Naive B cell (primary cell): ENCODE measurements at regions not wholly inside any gene's neighbourhood (a gene's known extent, or its start where the extent isn't known, plus 50 kb on each side); places are given as distances from the start of the nearest gene placed in this dataset.
A peak's percentile ranks its signal among the peaks of the same experiment; 100 is the strongest.

Experiments
- ATAC-seq, 2 donors: fragments of 150-1000 bp; cut with Tn5 transposase; 2 replicates each; pipeline ENCODE4 v1.10.0; 2021; ENCODE audit warnings: low read depth in 2 of 2, mild to moderate bottlenecking in 2 of 2, moderate library complexity in 2 of 2
- DNase-seq: peaks from one replicate; pipeline ENCODE4 v3.0.0; 2022
- H3K27ac Mint-ChIP-seq, 6 donors: one replicate each; pipeline ENCODE4 v1.8.0; 2020 to 2022; ENCODE audit warnings: mild to moderate bottlenecking in 6 of 6, mixed read lengths in 6 of 6, moderate library complexity in 5 of 6, inconsistent platforms in 2 of 6
- H3K27me3 Mint-ChIP-seq, 3 donors: one replicate each; pipeline ENCODE4 v1.8.0; 2021 to 2022; ENCODE audit warnings: mixed read lengths in 3 of 3, mild to moderate bottlenecking in 1 of 3
- H3K36me3 Mint-ChIP-seq, 2 donors: one replicate each; pipeline ENCODE4 v1.8.0; 2020 to 2022; ENCODE audit warnings: mixed read lengths in 2 of 2, inconsistent platforms in 1 of 2, mild to moderate bottlenecking in 1 of 2
- H3K4me1 Mint-ChIP-seq, 3 donors: one replicate each; pipeline ENCODE4 v1.8.0; 2020 to 2022; ENCODE audit warnings: mixed read lengths in 3 of 3, inconsistent platforms in 1 of 3, mild to moderate bottlenecking in 1 of 3, moderate library complexity in 1 of 3
- H3K4me3 Mint-ChIP-seq, 8 donors: one replicate each; pipeline ENCODE4 v1.8.0; 2020 to 2022; ENCODE audit warnings: mild to moderate bottlenecking in 8 of 8, mixed read lengths in 8 of 8, moderate library complexity in 8 of 8, inconsistent platforms in 2 of 8
- H3K9me3 Mint-ChIP-seq, 7 donors: one replicate each; pipeline ENCODE4 v1.8.0; 2020 to 2022; ENCODE audit warnings: mixed read lengths in 7 of 7, mild to moderate bottlenecking in 5 of 7, inconsistent platforms in 2 of 7, moderate library complexity in 1 of 7

DNA sequence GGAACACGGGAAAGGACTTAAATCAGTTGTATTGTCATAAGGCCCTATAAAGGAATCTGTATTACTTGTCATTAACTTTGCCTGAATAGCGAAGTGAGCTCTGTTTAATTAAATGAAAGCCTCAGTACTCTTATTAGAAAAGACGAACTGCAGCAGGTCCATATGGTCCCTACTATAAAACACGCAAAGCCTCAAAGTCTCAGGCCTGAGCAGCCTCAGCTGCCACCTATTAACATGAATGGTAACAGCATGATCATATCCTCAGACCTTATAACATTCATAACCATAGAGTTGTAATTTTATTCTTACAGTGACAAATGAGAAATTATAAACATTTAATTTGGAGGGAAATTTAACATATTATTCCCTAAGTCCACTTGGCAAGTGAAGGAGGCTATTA lies 1113.7 kb upstream of the WWC1 start:
- Mint-ChIP-seq H3K4me3 (no peak overlapping the region), H3K4me1 (no peaks in the 10 kb centered on the region), H3K27me3 (no peaks in the 10 kb centered on the region), H3K36me3 (no peaks in the 10 kb centered on the region), H3K9me3 (peaks cover 0 to 9% (median 6%) of the 10 kb centered on the region in 7 donors), H3K27ac (no peak overlapping the region)
- no peak for ATAC-seq
- no peak for DNase-seq

DNA sequence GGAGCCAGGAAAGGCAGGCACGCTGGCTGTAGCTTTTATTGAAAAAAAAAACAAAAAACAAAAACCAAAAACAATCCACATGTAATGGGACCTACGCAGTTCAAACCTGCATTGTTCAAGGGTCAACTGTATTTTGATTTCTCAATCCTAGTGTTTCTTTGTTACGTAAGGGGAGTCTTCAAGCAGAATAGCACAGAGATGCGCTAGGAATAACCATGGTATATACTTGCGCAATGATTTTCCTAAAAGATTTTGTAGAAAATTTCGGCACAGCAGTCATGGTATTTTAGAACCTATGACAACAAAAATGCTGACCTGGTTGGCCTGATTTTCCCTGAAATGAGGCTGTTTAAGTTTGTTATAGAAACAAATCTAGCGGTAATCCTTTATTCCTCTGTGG lies 1110.5 kb upstream of the WWC1 start:
- H3K27ac Mint-ChIP-seq = peak overlapping the region in 1 of 6 donors; percentile 63
- no peak for ATAC-seq
- H3K4me3 Mint-ChIP-seq = no peak overlapping the region
- DNase-seq = no peak
- H3K4me1 Mint-ChIP-seq = no peaks in the 10 kb centered on the region
- H3K27me3 Mint-ChIP-seq = no peaks in the 10 kb centered on the region
- peaks cover 0 to 7% (median 2%) of the 10 kb centered on the region in 7 donors for H3K9me3 Mint-ChIP-seq
- no peaks in the 10 kb centered on the region for H3K36me3 Mint-ChIP-seq

- no peak overlapping the region for H3K4me3 Mint-ChIP-seq
- H3K27me3 Mint-ChIP-seq = no peaks in the 10 kb centered on the region
- H3K27ac Mint-ChIP-seq = no peak overlapping the region
- no peaks in the 10 kb centered on the region for H3K4me1 Mint-ChIP-seq
- H3K36me3 Mint-ChIP-seq = no peaks in the 10 kb centered on the region
- DNase-seq = no peak
- ATAC-seq = no peak
- H3K9me3 Mint-ChIP-seq = peaks cover 0 to 17% (median 8%) of the 10 kb centered on the region in 7 donors
These were observed 1085.6 kb upstream of the WWC1 start for GRCh38 chr5:167205881-167206280.

GRCh38 chr5:167207081-167207480 lies 1084.4 kb upstream of the WWC1 start:
- Mint-ChIP-seq H3K4me3 (no peak overlapping the region), H3K4me1 (no peaks in the 10 kb centered on the region), H3K36me3 (no peaks in the 10 kb centered on the region), H3K27me3 (no peaks in the 10 kb centered on the region), H3K27ac (no peak overlapping the region), H3K9me3 (peaks cover 0 to 15% (median 8%) of the 10 kb centered on the region in 7 donors)
- DNase-seq (no peak), ATAC-seq (no peak)

DNA sequence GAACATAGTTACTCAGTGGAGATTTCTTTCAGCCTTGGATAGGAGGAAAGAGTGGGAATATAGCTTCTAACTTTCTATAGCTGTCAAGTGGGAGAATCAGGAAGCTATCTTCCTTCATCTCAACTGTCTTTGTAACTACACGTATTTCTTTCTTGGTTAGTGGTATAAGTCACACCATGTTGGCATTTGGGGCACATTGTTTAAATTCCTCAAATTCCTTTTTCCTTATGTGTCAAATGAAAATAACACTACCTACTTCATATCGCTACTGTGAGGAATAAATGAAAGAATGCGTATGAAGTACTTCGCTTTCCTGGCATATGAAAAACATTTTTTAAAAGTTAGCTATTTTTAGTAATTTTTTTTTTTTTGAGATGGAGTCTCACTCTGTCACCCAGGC lies 1082.5 kb upstream of the WWC1 start:
- no peak for DNase-seq
- ATAC-seq = no peak
- no peaks in the 10 kb centered on the region for H3K4me1 Mint-ChIP-seq
- no peak overlapping the region for H3K4me3 Mint-ChIP-seq
- H3K9me3 Mint-ChIP-seq = peaks cover 0 to 7% (median 5%) of the 10 kb centered on the region in 7 donors
- H3K27ac Mint-ChIP-seq = no peak overlapping the region
- no peaks in the 10 kb centered on the region for H3K27me3 Mint-ChIP-seq
- no peaks in the 10 kb centered on the region for H3K36me3 Mint-ChIP-seq

- no peaks in the 10 kb centered on the region for H3K27me3 Mint-ChIP-seq
- H3K27ac Mint-ChIP-seq = no peak overlapping the region
- DNase-seq (no peak), ATAC-seq (no peak)
- H3K4me1 Mint-ChIP-seq = no peaks in the 10 kb centered on the region
- peaks cover 0 to 4% (median 0%) of the 10 kb centered on the region in 7 donors for H3K9me3 Mint-ChIP-seq
- no peak overlapping the region for H3K4me3 Mint-ChIP-seq
- no peaks in the 10 kb centered on the region for H3K36me3 Mint-ChIP-seq
These were observed 1074.2 kb upstream of the WWC1 start for GRCh38 chr5:167217097-167217743.

GRCh38 chr5:167219298-167219697 lies 1072.1 kb upstream of the WWC1 start:
- Mint-ChIP-seq H3K27ac (no peak overlapping the region), H3K27me3 (no peaks in the 10 kb centered on the region), H3K9me3 (peaks cover 0 to 7% (median 0%) of the 10 kb centered on the region in 7 donors), H3K36me3 (no peaks in the 10 kb centered on the region), H3K4me3 (no peak overlapping the region), H3K4me1 (no peaks in the 10 kb centered on the region)
- no peak for DNase-seq
- ATAC-seq = no peak

DNA sequence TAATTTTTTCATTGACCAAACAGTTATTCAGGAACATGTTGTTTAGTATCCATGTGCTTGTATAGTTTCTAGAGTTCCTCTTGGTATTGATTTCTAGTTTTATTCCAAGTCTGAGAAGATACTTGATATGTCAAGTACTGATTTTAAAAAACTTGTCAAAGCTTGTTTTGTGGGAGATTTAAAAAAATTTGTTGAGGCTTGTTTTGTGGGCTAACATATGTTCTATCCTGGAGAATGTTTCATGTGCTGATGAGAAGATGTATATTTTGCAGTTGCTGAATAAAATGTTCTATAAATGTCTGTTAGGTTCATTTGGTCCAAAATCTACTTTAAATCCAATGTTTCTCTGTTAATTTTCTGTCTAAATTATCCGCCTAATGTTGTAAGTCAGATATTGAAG lies 1065.1 kb upstream of the WWC1 start:
- Mint-ChIP-seq H3K27me3 (no peaks in the 10 kb centered on the region), H3K4me3 (no peak overlapping the region), H3K27ac (no peak overlapping the region), H3K36me3 (no peaks in the 10 kb centered on the region), H3K9me3 (peaks cover 5 to 32% (median 16%) of the 10 kb centered on the region in 7 donors), H3K4me1 (no peaks in the 10 kb centered on the region)
- no peak for DNase-seq
- no peak for ATAC-seq

- no peaks in the 10 kb centered on the region for H3K36me3 Mint-ChIP-seq
- H3K4me3 Mint-ChIP-seq = no peak overlapping the region
- no peaks in the 10 kb centered on the region for H3K4me1 Mint-ChIP-seq
- DNase-seq = no peak
- ATAC-seq = no peak
- no peaks in the 10 kb centered on the region for H3K27me3 Mint-ChIP-seq
- no peak overlapping the region for H3K27ac Mint-ChIP-seq
- peaks cover 5 to 32% (median 16%) of the 10 kb centered on the region in 7 donors for H3K9me3 Mint-ChIP-seq
These were observed 1063.3 kb upstream of the WWC1 start for GRCh38 chr5:167228134-167228533.

DNA sequence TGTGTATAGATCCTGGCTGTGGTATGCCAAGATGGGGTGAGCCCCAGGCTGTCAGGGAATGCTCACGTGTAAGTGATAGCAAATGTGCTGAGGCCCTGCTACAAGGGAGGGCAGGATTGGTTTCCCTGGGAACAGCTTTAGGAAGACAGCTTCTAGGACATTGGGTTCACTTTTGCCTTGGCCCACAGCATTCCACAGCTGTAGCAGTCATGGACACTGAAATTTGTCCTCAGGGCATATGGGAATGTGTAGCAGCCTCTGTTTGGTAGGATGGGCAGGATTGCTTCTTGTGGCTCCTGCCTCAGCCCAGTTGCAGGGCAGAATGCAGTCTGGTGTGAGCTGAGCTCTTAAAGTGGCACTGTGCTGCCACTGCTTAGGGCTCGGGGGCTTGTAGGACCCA lies 1061.7 kb upstream of the WWC1 start:
- no peaks in the 10 kb centered on the region for H3K4me1 Mint-ChIP-seq
- no peak for DNase-seq
- H3K27ac Mint-ChIP-seq = no peak overlapping the region
- peaks cover 5 to 38% (median 16%) of the 10 kb centered on the region in 7 donors for H3K9me3 Mint-ChIP-seq
- ATAC-seq = no peak
- H3K4me3 Mint-ChIP-seq = no peak overlapping the region
- no peaks in the 10 kb centered on the region for H3K27me3 Mint-ChIP-seq
- H3K36me3 Mint-ChIP-seq = no peaks in the 10 kb centered on the region

DNA sequence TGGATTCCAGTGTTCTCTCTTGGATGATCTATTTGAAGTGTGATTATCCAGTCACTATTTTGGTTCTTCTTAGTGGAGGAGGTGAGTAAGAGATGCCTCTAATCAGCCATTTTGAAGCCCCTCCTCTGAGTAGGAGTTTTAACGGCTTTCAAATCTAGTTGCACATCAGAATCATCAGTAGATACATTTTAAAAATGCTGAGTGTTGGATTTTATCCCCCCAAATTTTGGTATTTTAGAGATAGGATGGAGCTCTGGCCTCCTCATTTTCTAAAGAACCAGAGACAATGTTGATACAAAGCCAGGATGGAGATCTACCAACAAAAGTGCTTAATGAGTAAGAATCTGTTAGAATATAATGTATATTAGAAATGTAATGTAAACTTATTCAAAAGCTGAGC lies 1061.0 kb upstream of the WWC1 start:
- ATAC-seq = no peak
- Mint-ChIP-seq H3K27ac (no peak overlapping the region), H3K4me3 (no peak overlapping the region)

DNA sequence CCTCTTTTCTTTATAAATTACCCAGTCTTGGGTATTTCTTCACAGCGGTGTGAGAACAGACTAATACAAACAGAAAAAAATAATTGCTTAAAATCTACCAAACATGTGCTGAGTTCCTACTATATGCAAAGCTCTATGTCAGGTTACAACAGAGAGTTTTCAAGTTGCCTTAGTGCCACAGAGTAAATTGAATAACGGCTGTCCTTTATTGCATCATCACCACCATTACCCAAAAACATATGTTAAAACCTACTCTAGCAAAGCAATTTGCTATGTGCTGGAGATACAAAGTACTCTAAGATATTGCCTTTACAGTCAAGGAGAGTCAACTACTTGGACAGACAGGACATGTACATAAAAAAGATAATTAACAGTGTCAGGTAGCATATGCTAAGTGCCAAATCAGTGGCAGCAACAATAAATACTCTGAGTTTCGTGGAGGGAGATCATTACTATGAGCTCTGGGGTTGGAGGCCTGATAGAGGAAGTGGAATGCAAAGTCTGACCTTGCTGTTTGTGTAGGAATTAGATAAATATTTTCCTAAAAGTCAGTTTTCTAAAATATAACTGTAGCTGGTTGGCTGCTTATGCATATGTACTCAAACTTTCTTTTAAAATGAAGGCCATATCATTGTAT lies 1058.7 kb upstream of the WWC1 start:
- ATAC-seq = no peak
- Mint-ChIP-seq H3K4me1 (no peaks in the 10 kb centered on the region), H3K4me3 (no peak overlapping the region), H3K9me3 (peaks cover 0 to 42% (median 13%) of the 10 kb centered on the region in 7 donors), H3K27me3 (no peaks in the 10 kb centered on the region), H3K36me3 (no peaks in the 10 kb centered on the region), H3K27ac (no peak overlapping the region)
- DNase-seq = no peak

More for the DNA sequence above, 1061.0 kb upstream of the WWC1 start:
- Mint-ChIP-seq H3K9me3 (peaks cover 5 to 45% (median 14%) of the 10 kb centered on the region in 7 donors), H3K4me1 (no peaks in the 10 kb centered on the region), H3K27me3 (no peaks in the 10 kb centered on the region), H3K36me3 (no peaks in the 10 kb centered on the region)
- DNase-seq = no peak

DNA sequence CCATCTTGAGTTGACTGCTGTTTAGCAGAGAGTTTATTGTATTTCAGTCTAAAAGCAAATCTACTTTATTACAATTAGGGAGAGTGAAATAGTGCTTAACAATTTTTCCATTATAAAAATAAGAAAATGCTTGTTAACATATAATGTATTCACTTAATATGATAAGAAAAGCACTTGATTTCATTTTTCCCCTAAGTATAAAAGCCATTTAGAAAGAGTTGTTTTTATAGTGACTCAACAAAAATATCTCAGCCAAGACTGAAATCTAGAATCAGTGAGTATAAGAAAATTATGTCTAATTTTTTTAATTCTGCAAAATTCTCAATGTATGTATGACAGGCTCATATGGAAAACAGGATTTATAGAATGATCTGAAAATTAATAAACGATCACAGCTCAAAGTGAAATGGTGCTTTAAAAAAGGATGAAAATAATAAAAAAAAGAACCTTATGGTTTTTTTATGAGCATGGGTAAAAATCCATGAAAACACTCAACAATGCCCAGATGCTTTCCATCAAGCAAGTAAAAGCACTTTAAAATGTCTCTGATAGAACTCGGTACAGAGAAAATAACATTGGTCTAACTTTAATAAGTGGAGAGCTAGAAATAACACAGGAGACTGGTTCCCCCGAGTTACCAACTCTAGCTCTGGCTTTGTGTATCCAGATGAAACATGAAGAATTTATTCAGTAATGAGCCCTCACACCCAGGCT lies 1057.8 kb upstream of the WWC1 start:
- Mint-ChIP-seq H3K9me3 (peaks cover 0 to 35% (median 10%) of the 10 kb centered on the region in 7 donors), H3K27me3 (no peaks in the 10 kb centered on the region), H3K27ac (no peak overlapping the region), H3K4me3 (no peak overlapping the region), H3K4me1 (no peaks in the 10 kb centered on the region), H3K36me3 (no peaks in the 10 kb centered on the region)
- DNase-seq (no peak), ATAC-seq (no peak)

DNA sequence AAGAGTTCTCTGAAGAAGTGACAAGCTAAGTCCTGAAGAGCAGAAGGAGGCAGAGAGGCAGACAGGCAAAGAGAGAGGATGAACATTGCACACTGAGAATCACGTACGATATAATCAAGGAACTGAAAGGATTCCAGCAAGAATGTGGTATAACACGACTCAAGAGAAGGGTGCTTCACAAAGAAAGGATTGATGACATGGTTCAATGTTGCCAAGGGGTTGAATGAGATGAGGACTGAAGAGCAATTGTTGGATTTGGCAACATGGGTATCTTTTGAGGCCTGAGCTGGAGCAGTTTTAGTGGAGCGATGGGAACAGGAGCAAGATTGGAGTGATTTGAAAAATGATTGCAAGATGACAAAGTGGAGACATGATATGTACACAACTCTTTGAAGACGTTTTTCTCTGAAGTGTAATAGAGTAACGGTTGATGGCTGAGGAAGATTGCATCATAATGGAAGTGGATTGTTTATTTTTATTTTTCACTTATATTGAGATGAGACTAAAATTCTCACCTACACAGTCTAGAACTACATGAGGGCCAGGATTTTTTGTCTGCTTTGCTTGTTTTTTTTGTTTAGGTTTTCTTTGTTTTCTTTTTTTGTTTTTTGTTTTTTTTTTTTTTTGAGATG lies 1049.9 kb upstream of the WWC1 start:
- Mint-ChIP-seq H3K36me3 (no peaks in the 10 kb centered on the region), H3K4me3 (no peak overlapping the region), H3K4me1 (no peaks in the 10 kb centered on the region), H3K27me3 (no peaks in the 10 kb centered on the region), H3K27ac (no peak overlapping the region), H3K9me3 (peaks cover 0 to 6% (median 3%) of the 10 kb centered on the region in 7 donors)
- no peak for DNase-seq
- no peak for ATAC-seq
